ENCODE measurements at regions not wholly inside any gene's neighbourhood (a gene's known extent, or its start where the extent isn't known, plus 50 kb on each side); places are given as distances from the start of the nearest gene placed in this dataset.

DNA sequence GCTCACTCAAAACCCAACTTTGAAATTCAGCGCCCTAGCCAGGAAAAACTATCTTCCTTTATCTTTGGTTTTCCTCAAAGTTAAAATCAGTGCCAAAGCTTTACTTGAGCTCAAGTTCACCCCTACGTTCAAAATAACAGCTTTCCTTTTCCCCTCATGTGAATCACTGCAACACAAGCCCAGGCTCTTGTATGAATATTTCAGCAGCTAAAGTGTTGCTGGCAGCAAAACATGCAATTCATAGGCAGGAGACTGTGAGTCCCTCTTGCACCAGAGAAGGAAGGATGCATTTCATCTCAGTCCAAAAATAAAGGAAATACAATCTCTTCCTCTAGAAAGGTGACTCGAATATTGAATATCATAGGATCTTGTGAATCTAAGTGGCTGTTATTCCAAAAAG is 461.3 kb upstream of the SOX11 start:
- no peak for TF ChIP-seq POLR2A (IDR thresholded peaks at IDR 0.05; ENCODE audit: low read length)
- no peak for TF ChIP-seq GATA1 (IDR thresholded peaks at IDR 0.05; ENCODE audit: low read depth, low read length)
